ENCODE measurements at regions not wholly inside any gene's neighbourhood (a gene's known extent, or its start where the extent isn't known, plus 50 kb on each side); places are given as distances from the start of the nearest gene placed in this dataset.

- peak; percentile 53 for DNase-seq (ENCODE audit: low spot score)
These were observed 164.9 kb downstream of the DHX15 start for GRCh38 chr4:24419181-24420034.

GRCh38 chr4:24417206-24417605, 167.1 kb downstream of the DHX15 start:
- DNase-seq (ENCODE audit: low spot score), result no peak

DNA sequence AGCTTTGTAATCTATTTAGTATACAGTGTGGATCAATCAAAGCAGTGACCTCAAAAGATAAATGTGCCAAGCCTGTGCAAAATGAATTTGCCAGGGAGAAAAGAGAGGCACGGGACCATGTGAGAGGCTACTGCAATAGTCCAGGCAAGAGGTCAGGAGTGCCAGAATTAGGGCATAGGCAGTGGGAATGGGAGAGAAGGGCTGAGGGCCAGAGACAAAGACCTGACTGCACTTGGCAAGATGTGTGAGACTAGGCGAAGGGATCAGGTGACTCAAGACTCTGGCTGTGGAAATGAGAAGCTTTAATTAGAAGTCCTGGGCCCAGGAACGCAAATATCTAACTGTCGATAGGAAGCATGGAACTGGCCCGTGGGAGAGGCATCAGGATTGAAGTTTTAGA, 168.1 kb downstream of the DHX15 start:
- DNase-seq (ENCODE audit: low spot score), result no peak

DNA sequence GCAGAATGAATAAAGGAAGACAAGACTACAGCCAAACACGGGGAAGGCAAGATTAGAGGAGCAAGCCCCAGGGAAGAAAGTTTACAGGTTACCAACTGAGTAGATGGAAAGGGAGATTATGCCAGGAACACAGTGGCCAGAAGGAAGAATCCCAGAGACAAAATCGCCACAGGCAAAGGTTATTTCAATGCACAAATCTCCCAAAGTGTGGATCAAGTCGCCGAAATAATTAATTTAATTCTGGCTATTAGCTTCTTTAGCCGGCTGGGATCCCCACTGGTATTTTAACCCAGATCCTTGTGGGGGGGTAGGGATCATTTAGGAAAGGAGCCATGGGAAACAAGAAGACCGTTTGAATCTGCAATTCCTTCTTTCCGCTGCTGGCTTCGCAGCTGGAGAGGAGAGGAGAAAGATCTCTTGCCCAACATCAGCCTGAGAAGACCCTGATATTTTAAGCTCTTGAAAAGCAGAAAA, 171.0 kb downstream of the DHX15 start:
- DNase-seq (ENCODE audit: low spot score), result no peak

DNA sequence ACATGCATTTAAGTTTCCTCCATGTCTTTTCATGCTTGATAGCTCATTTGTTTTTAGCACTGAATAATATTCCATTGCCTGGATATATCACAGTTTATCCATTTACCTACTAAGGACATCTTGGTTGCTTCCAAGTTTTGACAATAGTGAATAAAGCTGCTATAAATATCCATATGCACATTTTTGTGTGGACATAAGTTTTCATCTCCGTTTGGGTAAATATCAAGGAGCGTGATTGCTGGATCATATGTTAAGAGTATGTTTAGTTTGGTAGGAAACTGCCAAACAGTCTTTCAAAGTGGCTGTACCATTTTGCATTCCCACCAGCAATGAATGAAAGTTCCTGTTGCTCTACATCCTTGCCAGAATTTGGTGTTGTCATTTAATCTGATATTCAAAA, 172.5 kb downstream of the DHX15 start:
- no peak for DNase-seq (ENCODE audit: low spot score)

DNA sequence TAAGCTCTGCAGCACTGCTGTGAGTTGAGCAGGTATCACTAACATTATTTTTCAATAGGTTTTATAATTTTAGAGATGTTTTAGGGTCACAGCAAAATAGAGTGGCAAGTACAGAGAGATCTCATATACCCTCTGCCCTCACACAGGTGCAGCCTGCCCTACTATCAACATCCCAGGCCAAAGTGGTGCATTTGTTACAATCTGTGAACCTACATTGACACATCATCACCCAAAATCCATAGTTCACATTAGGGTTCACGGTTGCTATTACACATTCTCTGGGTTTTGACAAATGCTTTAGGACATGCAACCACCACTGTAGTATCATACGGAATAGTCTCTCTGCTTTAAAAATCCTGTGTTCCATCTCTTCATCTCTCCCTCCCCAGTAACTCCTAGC, 173.1 kb downstream of the DHX15 start:
- DNase-seq (ENCODE audit: low spot score), result no peak

- no peak for DNase-seq (ENCODE audit: low spot score)
These were observed 175.7 kb downstream of the DHX15 start for GRCh38 chr4:24408640-24409039.

DNA sequence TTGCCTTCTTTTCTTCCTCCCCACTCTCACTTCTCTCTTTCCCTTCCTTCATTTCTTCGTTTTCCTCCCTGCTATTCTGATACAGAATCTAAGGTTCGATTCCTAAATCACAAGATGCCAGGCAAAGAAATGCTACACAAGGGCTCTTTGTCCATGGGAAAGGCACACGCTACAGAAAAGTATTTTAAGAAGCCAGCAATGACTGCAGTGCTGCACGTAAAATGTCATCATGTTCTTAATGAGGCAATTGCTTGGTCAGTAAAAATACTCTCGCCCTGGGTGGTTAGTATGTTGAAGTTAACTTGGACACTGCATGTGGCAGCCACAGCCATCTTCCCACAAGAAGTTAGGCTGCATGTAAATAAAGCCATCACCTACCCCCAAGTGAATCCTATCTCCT, 178.4 kb downstream of the DHX15 start:
- DNase-seq (ENCODE audit: low spot score), result no peak

GRCh38 chr4:24405341-24405740, 179.0 kb downstream of the DHX15 start:
- DNase-seq (ENCODE audit: low spot score), result no peak

GRCh38 chr4:24404281-24404680, 180.1 kb downstream of the DHX15 start:
- no peak for DNase-seq (ENCODE audit: low spot score)

DNA sequence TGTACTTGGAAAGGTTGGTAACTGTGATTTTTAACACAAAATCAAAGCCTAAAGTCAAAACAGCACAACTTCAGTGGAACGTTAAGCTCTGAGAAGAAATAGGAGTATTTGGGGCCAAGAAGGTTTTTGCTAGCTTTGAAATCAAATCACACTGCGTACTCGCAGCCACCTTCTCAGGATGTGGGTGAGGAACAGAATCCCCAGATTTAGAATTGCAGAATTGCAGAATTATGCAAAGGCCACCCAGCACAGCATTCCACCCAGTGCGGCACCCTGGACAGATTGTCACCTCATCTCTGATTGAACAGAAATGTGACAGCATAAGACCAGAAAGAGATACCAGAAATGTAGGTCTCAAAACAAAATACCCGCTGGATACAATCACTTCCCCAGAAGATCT, 181.1 kb downstream of the DHX15 start:
- no peak for DNase-seq (ENCODE audit: low spot score)

GRCh38 chr4:24400537-24400936, 183.8 kb downstream of the DHX15 start:
- no peak for DNase-seq (ENCODE audit: low spot score)

GRCh38 chr4:24396988-24397387, 187.4 kb downstream of the DHX15 start:
- no peak for DNase-seq (ENCODE audit: low spot score)

- no peak for DNase-seq (ENCODE audit: low spot score)
These were observed 188.4 kb downstream of the DHX15 start for GRCh38 chr4:24395937-24396336.

DNA sequence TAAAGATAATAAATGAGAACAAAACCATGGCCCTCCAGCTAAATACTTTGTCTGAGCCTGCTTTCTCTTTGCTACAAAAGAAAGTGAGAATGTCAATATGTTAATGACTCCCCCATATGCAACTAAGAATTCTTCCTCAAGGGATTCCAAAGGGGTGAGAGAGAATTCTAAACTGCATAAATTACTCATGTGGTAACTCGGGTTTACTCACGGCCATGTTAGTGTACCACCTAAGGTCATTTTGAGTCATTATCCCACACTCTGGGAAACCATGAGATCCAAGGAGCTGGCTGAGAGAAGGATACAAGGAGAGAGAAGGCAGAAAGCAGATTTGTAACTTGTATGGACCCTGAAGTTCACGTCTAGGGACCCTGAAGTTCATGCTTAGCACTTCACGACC, 190.3 kb downstream of the DHX15 start:
- no peak for DNase-seq (ENCODE audit: low spot score)

DNA sequence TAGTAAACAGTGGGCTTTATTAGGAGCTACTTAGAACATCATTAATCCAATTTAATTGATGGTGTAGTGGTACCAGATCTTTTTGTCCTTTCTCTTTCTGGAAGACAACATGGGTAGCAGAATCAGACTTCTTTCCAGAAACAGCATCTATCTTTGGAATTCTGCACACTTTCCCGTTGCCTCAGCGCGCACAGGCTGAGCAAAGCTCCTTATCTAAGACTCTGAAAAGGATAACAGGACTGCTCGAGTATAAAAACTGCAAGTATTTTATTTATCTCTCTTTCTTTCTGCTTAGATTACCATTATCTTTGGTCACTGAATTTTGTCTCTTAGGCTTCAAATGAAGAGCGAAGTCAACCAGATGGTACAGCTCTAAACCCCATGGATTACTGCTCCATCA, 191.7 kb downstream of the DHX15 start:
- no peak for DNase-seq (ENCODE audit: low spot score)

DNA sequence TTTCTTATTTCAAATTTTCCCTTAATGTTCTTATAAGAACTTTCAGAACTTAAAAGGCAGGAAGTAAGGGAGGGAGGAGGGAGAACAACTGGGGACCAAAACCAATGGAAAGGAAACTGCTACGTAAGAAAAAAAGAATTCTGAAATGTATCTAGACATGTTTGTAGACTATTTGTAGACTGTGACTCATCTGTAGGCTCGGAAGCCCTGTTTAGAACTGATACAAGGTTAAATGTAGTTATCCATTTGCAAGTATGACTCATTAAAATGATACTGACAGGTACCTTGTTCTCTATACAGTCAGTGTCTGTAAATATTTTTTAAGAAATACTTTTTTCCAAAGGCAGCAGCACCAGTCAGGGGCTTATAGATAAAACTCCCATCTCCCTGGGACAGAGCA, 202.0 kb downstream of the DHX15 start:
- no peak for DNase-seq (ENCODE audit: low spot score)

DNA sequence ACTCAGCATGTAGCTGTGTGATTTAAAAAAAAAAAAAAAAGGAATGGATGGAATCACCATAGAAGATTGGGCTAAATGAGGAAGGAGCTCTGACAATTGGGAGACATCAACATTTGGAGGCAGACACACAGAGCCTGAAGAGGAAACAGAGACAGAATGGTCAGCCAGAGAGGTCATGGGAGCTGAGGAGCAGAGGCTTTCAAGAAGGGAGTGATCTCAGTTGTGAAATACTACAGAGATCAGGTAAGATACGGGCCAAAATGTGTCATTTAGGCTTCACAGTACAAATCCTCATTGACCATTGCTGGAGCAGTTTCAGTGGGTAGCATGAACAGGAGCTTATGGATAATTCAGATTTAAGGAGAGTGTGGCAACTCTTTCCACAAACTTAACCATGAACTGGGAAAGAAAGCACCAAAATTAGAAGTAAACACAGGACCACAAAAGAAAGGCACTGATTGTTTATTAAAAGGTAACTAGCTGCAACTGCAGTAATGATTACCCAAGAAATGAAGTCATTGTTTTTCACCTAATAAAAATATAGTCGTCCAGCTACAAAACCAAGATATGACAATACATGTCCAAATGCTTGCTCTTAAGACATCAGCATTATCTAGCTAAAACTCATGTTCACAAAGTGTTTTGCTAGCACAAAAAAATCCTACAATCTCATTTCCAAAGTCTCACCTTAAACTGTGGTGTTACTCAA, 203.2 kb downstream of the DHX15 start:
- DNase-seq (ENCODE audit: low spot score), result no peak

GRCh38 chr4:24373704-24374103, 210.7 kb downstream of the DHX15 start:
- DNase-seq (ENCODE audit: low spot score), result no peak

GRCh38 chr4:24372881-24373280, 211.5 kb downstream of the DHX15 start:
- DNase-seq (ENCODE audit: low spot score), result no peak

GRCh38 chr4:24372341-24372740, 212.0 kb downstream of the DHX15 start:
- DNase-seq (ENCODE audit: low spot score), result no peak

GRCh38 chr4:24370421-24370820, 213.9 kb downstream of the DHX15 start:
- DNase-seq (ENCODE audit: low spot score), result no peak

DNA sequence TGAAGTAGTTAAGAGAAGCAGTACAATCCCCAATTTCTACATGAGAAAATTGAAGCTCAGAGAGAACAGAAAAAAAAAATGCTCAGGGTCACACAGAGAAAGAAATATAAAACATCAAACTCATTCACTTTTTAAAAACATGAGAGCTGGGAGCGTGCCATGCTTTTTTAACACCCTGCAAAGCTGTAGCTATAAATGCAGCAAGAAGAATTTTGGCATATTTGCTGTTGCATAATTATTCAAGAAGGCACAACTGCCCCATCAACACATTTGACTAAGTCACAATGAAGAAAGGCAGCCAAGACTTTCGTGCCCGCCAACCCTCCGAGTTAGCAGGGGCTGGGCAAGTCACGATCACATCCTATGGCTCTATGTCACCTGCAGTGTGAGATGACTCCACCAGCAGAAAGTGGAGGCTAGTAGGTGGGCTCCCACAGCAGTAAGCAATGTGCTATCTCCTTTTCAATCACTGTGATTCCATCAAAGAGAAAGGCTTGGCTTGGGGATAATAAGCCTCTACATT, 214.8 kb downstream of the DHX15 start:
- DNase-seq (ENCODE audit: low spot score), result no peak
